PC-9 (cell line): ENCODE measurements at regions not wholly inside any gene's neighbourhood (a gene's known extent, or its start where the extent isn't known, plus 50 kb on each side); places are given as distances from the start of the nearest gene placed in this dataset.

ENCODE experiments used
- BruUV-seq: library from RNA; stranded (reverse); fragments of 400-500 nt; replicated peaks from 2 replicates; lab custom pipeline; 2021; lab: Mats Ljungman, UMichigan
- CTCF ChIA-PET: fragments of 300-600 bp; sonication (Branson Sonifier 250); formaldehyde crosslinking; loops from one replicate; lab custom pipeline; 2022; ENCODE audit warnings: antibody characterized with exemption; lab: Charles Lee
- POLR2A ChIA-PET: fragments of 300-600 bp; sonication (Branson Sonifier 250); formaldehyde crosslinking; loops from one replicate; lab custom pipeline; 2022; ENCODE audit warnings: antibody characterized with exemption; ENCODE audit not compliant: unreplicated experiment; lab: Charles Lee
- DNase-seq, 2 experiments: peaks; one replicate each; pipeline versions ENCODE4 v3.0.0 to v3.0.0-alpha.2; 2015 to 2022; ENCODE audit warnings: mixed read lengths in 1 of 2
- H2AFZ ChIP-seq: fragments of 200-600 bp; sonication (generic); 2 replicates; pipeline ENCODE4 v1.8.1; 2017; ENCODE audit warnings: antibody characterized with exemption
- H3F3A ChIP-seq: fragments of 200-600 bp; sonication (generic); 2 replicates; pipeline ENCODE4 v1.8.1; 2017; ENCODE audit warnings: antibody characterized with exemption, mild to moderate bottlenecking, low read depth; ENCODE audit not compliant: insufficient read depth
- H3K27ac ChIP-seq: fragments of 200-600 bp; sonication (generic); 2 replicates; pipeline ENCODE4 v1.6.1; 2016; ENCODE audit warnings: mixed run types
- H3K27me3 ChIP-seq: fragments of 200-600 bp; sonication (generic); 2 replicates; pipeline ENCODE4 v1.6.1; 2016; ENCODE audit warnings: low read depth, mixed run types; ENCODE audit not compliant: insufficient read depth
- H3K36me3 ChIP-seq: fragments of 200-600 bp; sonication (generic); 2 replicates; pipeline ENCODE4 v1.6.1; 2016; ENCODE audit warnings: low read depth, mixed run types
- H3K4me1 ChIP-seq: fragments of 200-600 bp; sonication (generic); replicated peaks from 2 replicates; pipeline ENCODE4 v1.6.1; 2016; ENCODE audit warnings: mixed run types; ENCODE audit not compliant: insufficient read depth
- H3K4me2 ChIP-seq: fragments of 200-600 bp; sonication (generic); 2 replicates; pipeline ENCODE4 v1.6.1; 2017; ENCODE audit warnings: mixed run types
- H3K4me3 ChIP-seq: fragments of 200-600 bp; sonication (generic); 2 replicates; pipeline ENCODE4 v1.6.1; 2016; ENCODE audit warnings: mixed run types
- H3K79me2 ChIP-seq: fragments of 200-600 bp; sonication (generic); 2 replicates; pipeline ENCODE4 v1.6.1; 2017; ENCODE audit warnings: low read depth, mixed run types
- H3K9me2 ChIP-seq: fragments of 200-600 bp; sonication (generic); 2 replicates; pipeline ENCODE4 v1.8.1; 2017; ENCODE audit warnings: mild to moderate bottlenecking; ENCODE audit not compliant: insufficient read depth
- H3K9me3 ChIP-seq: fragments of 200-600 bp; sonication (generic); 2 replicates; pipeline ENCODE4 v1.8.1; 2016; ENCODE audit warnings: low read depth; ENCODE audit not compliant: insufficient read depth
- H4K20me1 ChIP-seq: fragments of 200-600 bp; sonication (generic); 2 replicates; pipeline ENCODE4 v1.8.1; 2017; ENCODE audit not compliant: insufficient read depth
- CTCF ChIP-seq: fragments of 200-600 bp; sonication (generic); conservative IDR thresholded peaks from 2 replicates; pipeline ENCODE4 v1.6.1; 2017; ENCODE audit warnings: mixed run types, antibody characterized with exemption, mild to moderate bottlenecking, moderate library complexity
- EZH2 ChIP-seq: fragments of 200-600 bp; sonication (generic); IDR thresholded peaks from 2 replicates; pipeline ENCODE4 v1.8.0; 2017; ENCODE audit warnings: antibody characterized with exemption, low read depth
- intact Hi-C: fragments of 100-400 bp; cut with micrococcal nuclease; formaldehyde crosslinking; loops from one replicate; pipeline ENCODE4 v1.10.0; 2022; ENCODE audit not compliant: unreplicated experiment

- Histone ChIP-seq H3F3A (no peaks in the 10 kb centered on the region), H3K4me3 (no peak overlapping the region), H4K20me1 (no peaks in the 10 kb centered on the region), H2AFZ (no peak overlapping the region), H3K9me2 (no peaks in the 10 kb centered on the region), H3K4me2 (no peak overlapping the region), H3K79me2 (no peaks in the 10 kb centered on the region), H3K27ac (no peak overlapping the region), H3K9me3 (no peaks in the 10 kb centered on the region), H3K4me1 (no peaks in the 10 kb centered on the region), H3K36me3 (no peaks in the 10 kb centered on the region), H3K27me3 (no peaks in the 10 kb centered on the region)
- intact Hi-C loops: no loop called here
- TF ChIP-seq EZH2 (no peak), CTCF (no peak)
- no peak for DNase-seq
- POLR2A ChIA-PET: no interaction called here
- BruUV-seq: no TSS peak
- CTCF ChIA-PET: no interaction called here
Observed at GRCh38 chr14:98444077-98444476, 827.9 kb downstream of the BCL11B start.

GRCh38 chr14:98445718-98446117 is 826.3 kb downstream of the BCL11B start:
- intact Hi-C loops: no loop called here
- DNase-seq: no peak
- Histone ChIP-seq H3K4me2 (no peak overlapping the region), H2AFZ (no peak overlapping the region), H3K9me3 (no peaks in the 10 kb centered on the region), H3K4me1 (no peaks in the 10 kb centered on the region), H3K27ac (no peak overlapping the region), H3K79me2 (no peaks in the 10 kb centered on the region), H3K36me3 (no peaks in the 10 kb centered on the region), H3K9me2 (no peaks in the 10 kb centered on the region), H4K20me1 (no peaks in the 10 kb centered on the region), H3K4me3 (no peak overlapping the region), H3F3A (no peaks in the 10 kb centered on the region), H3K27me3 (no peaks in the 10 kb centered on the region)
- no peak for TF ChIP-seq EZH2
- no peak for TF ChIP-seq CTCF
- no TSS peak for BruUV-seq
- ChIA-PET CTCF (no interaction called here), POLR2A (no interaction called here)

- TF ChIP-seq CTCF (no peak), EZH2 (no peak)
- Histone ChIP-seq H2AFZ (no peak overlapping the region), H3F3A (no peaks in the 10 kb centered on the region), H3K4me3 (no peak overlapping the region), H3K4me1 (no peaks in the 10 kb centered on the region), H3K9me2 (no peaks in the 10 kb centered on the region), H3K27me3 (no peaks in the 10 kb centered on the region), H3K27ac (no peak overlapping the region), H3K36me3 (no peaks in the 10 kb centered on the region), H4K20me1 (no peaks in the 10 kb centered on the region), H3K9me3 (no peaks in the 10 kb centered on the region), H3K4me2 (no peak overlapping the region), H3K79me2 (no peaks in the 10 kb centered on the region)
- ChIA-PET POLR2A (no interaction called here), CTCF (no interaction called here)
- DNase-seq: no peak
- intact Hi-C loops: no loop called here
- BruUV-seq: no TSS peak
Observed at GRCh38 chr14:98446508-98446907, 825.5 kb downstream of the BCL11B start.
